K562 (cell line): ENCODE measurements at regions not wholly inside any gene's neighbourhood (a gene's known extent, or its start where the extent isn't known, plus 50 kb on each side); places are given as distances from the start of the nearest gene placed in this dataset.

ENCODE experiments used
- ATAC-seq: fragments of 200-7000 bp; cut with Tn5 transposase; 3 replicates; pipeline ENCODE4 v1.9.1; 2020; ENCODE audit warnings: moderate library complexity
- BruUV-seq: library from RNA; stranded (reverse); fragments of 400-500 nt; replicated peaks from 2 replicates; lab custom pipeline; 2021; lab: Mats Ljungman, UMichigan
- CTCF ChIA-PET: fragments of 300-600 bp; formaldehyde crosslinking; extraction: SDS; loops from one replicate; lab custom pipeline; 2021; ENCODE audit warnings: low intra/inter-chr PET ratio; lab: Yijun Ruan, JAX
- POLR2A ChIA-PET: fragments of 300-600, 350-650 bp; sonication (Branson Sonifier 250); formaldehyde crosslinking; extraction: SDS; loops from one replicate; lab custom pipeline; 2021; ENCODE audit warnings: antibody characterized with exemption, inconsistent platforms; lab: Yijun Ruan, JAX
- DNase-seq, 4 experiments: peaks; one replicate each; pipeline versions ENCODE4 v3.0.0 to v3.0.0-alpha.2; 2011 to 2018; ENCODE audit warnings: low spot score in 3 of 4, mixed read lengths in 3 of 4; ENCODE audit errors: extremely low read depth in 1 of 4
- FAIRE-seq: peaks from 2 replicates; lab custom pipeline; 2011; peaks lifted over from hg19 to GRCh38; lab: Jason Lieb, UNC
- H2AFZ ChIP-seq: 2 replicates; pipeline ENCODE4 v1.6.0; 2011; ENCODE audit warnings: low read depth, low read length, control low read depth, inconsistent platforms
- H3K27ac ChIP-seq: fragments of 200-600 bp; 3 replicates; pipeline ENCODE4 v1.8.0; 2011; ENCODE audit warnings: low read depth, mild to moderate bottlenecking, control low read depth, inconsistent platforms, low read length, moderate library complexity, mixed read lengths; ENCODE audit errors: extremely low read depth
- H3K27me3 ChIP-seq, 2 experiments: fragments of 300-600 bp in 1 of 2; 2 replicates in 1 of 2; 3 replicates in 1 of 2; pipeline versions ENCODE4 v1.6.0 to v1.8.0; 2011; ENCODE audit warnings: inconsistent platforms in 2 of 2, low read length in 2 of 2, mild to moderate bottlenecking in 1 of 2, mixed read lengths in 1 of 2, moderate library complexity in 1 of 2; ENCODE audit not compliant: control insufficient read depth in 2 of 2, insufficient read depth in 2 of 2
- H3K36me3 ChIP-seq: fragments of 300-600 bp; 3 replicates; pipeline ENCODE4 v1.8.0; 2011; ENCODE audit warnings: mild to moderate bottlenecking, low read length, inconsistent platforms; ENCODE audit not compliant: control insufficient read depth, insufficient read depth
- H3K4me1 ChIP-seq, 2 experiments: fragments of 200-600 bp in 1 of 2; replicated peaks in 1 of 2; 2 replicates in 1 of 2; 3 replicates in 1 of 2; pipeline versions ENCODE4 v1.5.1 to v1.8.0; 2011; ENCODE audit warnings: inconsistent platforms in 2 of 2, low read length in 2 of 2, mild to moderate bottlenecking in 1 of 2, mixed read lengths in 1 of 2, moderate library complexity in 1 of 2; ENCODE audit not compliant: control insufficient read depth in 2 of 2, insufficient read depth in 2 of 2
- H3K4me2 ChIP-seq: 2 replicates; pipeline ENCODE4 v1.6.1; 2011; ENCODE audit warnings: low read length, control low read depth, inconsistent platforms, mixed read lengths; ENCODE audit not compliant: insufficient read depth
- H3K4me3 ChIP-seq: fragments of 200-600 bp; sonication (generic), shearing (Covaris generic); 2 replicates; pipeline ENCODE4 v1.5.1; 2016; ENCODE audit warnings: control low read depth, inconsistent platforms
- H3K79me2 ChIP-seq: fragments of 200-600 bp; 3 replicates; pipeline ENCODE4 v1.8.0; 2011; ENCODE audit warnings: low read length, inconsistent platforms; ENCODE audit not compliant: control insufficient read depth, insufficient read depth
- H3K9ac ChIP-seq, 2 experiments: 2 replicates each; pipeline versions ENCODE4 v1.6.0 to v1.6.1; 2011; ENCODE audit warnings: low read depth in 2 of 2, low read length in 2 of 2, control low read depth in 1 of 2, inconsistent platforms in 1 of 2, mild to moderate bottlenecking in 1 of 2, mixed read lengths in 1 of 2; ENCODE audit not compliant: insufficient read depth in 1 of 2
- H3K9me1 ChIP-seq: one replicate; pipeline ENCODE4 v1.6.0; 2011; ENCODE audit warnings: inconsistent platforms, mild to moderate bottlenecking, low read length, moderate library complexity; ENCODE audit not compliant: control insufficient read depth, insufficient read depth
- H3K9me3 ChIP-seq: replicated peaks from 2 replicates; pipeline ENCODE4 v1.5.1; 2011; ENCODE audit warnings: low read depth, low read length, inconsistent platforms; ENCODE audit not compliant: control insufficient read depth, insufficient read depth
- H4K20me1 ChIP-seq: replicated peaks from 2 replicates; pipeline ENCODE4 v1.6.1; 2011; ENCODE audit warnings: low read length, inconsistent platforms, mixed read lengths; ENCODE audit not compliant: control insufficient read depth, insufficient read depth
- FOXM1 ChIP-seq, 2 experiments: fragments of 450-650 bp in 1 of 2; sonication (generic) in 1 of 2; formaldehyde crosslinking in 1 of 2; IDR thresholded peaks; 2 replicates each; pipeline versions ENCODE4 v1.6.1 to v1.9.0; 2017 to 2022; ENCODE audit warnings: low read depth in 2 of 2, mild to moderate bottlenecking in 2 of 2, missing genetic modification reagents in 1 of 2, moderate library complexity in 1 of 2
- JUNB ChIP-seq: fragments of 450-650 bp; formaldehyde crosslinking; conservative IDR thresholded peaks from 2 replicates; pipeline ENCODE4 v1.4.0; 2020; ENCODE audit warnings: mild to moderate bottlenecking
- KLF13 ChIP-seq: fragments of 450-650 bp; IDR thresholded peaks from 2 replicates; pipeline ENCODE4 v1.6.1; 2016; ENCODE audit warnings: missing genetic modification characterization, low read depth, mild to moderate bottlenecking, missing compliant biosample characterization, moderate library complexity, borderline replicate concordance
- PHF20 ChIP-seq: fragments of 450-650 bp; IDR thresholded peaks from 2 replicates; pipeline ENCODE4 v1.6.1; 2018; ENCODE audit not compliant: partially characterized antibody
- RBM25 ChIP-seq: fragments of 200-400 bp; formaldehyde crosslinking; IDR thresholded peaks from 2 replicates; pipeline ENCODE4 v1.6.1; 2018; ENCODE audit warnings: low read length, low read depth, moderate library complexity; ENCODE audit not compliant: severe bottlenecking
- TAL1 ChIP-seq: fragments of 450-650 bp; IDR thresholded peaks from 2 replicates; pipeline ENCODE4 v1.6.1; 2016; ENCODE audit warnings: mild to moderate bottlenecking
- ZNF639 ChIP-seq, 2 experiments: fragments of 200-800 bp in 1 of 2; sonication (Bioruptor generic) in 1 of 2; sonication (generic) in 1 of 2; formaldehyde crosslinking in 1 of 2; IDR thresholded peaks in 1 of 2; conservative IDR thresholded peaks in 1 of 2; 2 replicates each; pipeline versions ENCODE4 v1.5.0 to v1.6.1; 2016 to 2020; ENCODE audit warnings: missing compliant biosample characterization in 1 of 2, missing genetic modification characterization in 1 of 2, missing genetic modification reagents in 1 of 2
- ZNF75A ChIP-seq: fragments of 450-650 bp; formaldehyde crosslinking; IDR thresholded peaks from 2 replicates; pipeline ENCODE4 v1.4.0; 2020; ENCODE audit warnings: mild to moderate bottlenecking
- WGBS: fragments of 100-300 bp; shearing (Covaris generic); methylation state at CpG from one replicate; pipeline ENCODE4 v1.1.6; 2016; ENCODE audit warnings: low coverage, mixed read lengths; ENCODE audit not compliant: insufficient coverage; ENCODE audit errors: missing lambda C conversion rate; 5-methylcytosine and 5-hydroxymethylcytosine counted together
- in situ Hi-C: fragments of 300-500 bp; cut with MboI; formaldehyde crosslinking; loops from 4 replicates; pipeline ENCODE4 v1.15.0; 2018; ENCODE audit warnings: inconsistent platforms, mixed read lengths
- intact Hi-C: fragments of 100-400 bp; cut with micrococcal nuclease; formaldehyde crosslinking; loops from 2 replicates; pipeline ENCODE4 v1.14.2; 2022

DNA sequence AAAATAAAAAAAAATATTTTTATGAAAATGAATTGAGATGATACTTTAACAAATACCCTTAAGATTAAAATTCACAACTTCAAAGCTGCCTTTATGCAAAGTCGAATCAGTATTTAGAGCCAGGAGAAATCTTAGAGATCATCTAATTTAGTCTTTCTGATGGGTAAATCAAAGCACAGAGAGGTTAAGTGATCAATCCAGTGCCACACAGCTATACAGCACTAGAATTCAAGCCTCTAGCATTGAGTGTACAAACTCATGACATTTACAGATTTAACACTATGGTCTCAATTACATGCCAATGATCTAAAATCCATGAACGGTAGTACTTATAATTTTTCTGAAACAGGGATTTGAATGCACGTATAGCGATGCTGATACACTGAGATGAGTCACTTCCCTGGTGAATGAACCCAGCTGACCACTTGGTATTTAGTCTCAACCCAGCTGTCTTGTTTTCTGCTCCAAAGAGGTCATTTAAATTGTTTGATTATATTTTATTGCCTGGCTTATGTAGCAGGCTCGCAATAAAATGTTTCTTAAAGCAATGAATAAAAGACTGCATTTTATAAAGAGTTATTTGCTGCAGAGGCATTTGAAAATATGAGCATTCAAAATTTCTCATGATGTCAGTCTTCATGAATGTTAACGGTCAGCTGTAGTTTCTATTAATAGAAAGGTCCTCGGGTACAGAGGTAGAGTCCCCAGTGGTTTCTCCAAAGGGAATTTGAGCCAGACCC, 152.4 kb upstream of the PRICKLE1 start:
- in situ Hi-C loops: no loop called here
- H3K9me1 ChIP-seq: no peaks in the 10 kb centered on the region
- no peaks in the 10 kb centered on the region; the same call in 1 of the 2 replicates for H3K9me3 ChIP-seq
- intact Hi-C loops: no loop called here
- H3K79me2 ChIP-seq: no peaks in the 10 kb centered on the region
- no peak for FAIRE-seq
- no peak overlapping the region for H3K9ac ChIP-seq
- TF ChIP-seq RBM25: peak; percentile 81
- no peak for TF ChIP-seq FOXM1 (IDR thresholded peaks at IDR 0.05; ENCODE audit: low read depth)
- TF ChIP-seq FOXM1 (CRISPR knock-in tag; IDR thresholded peaks at IDR 0.05; ENCODE audit: low read depth): no peak
- TF ChIP-seq, all 486 proteins: peak for 1
- ATAC-seq (no peak), DNase-seq (no peak)
- no peak overlapping the region for H3K4me2 ChIP-seq
- BruUV-seq: no TSS peak
- H3K4me1 ChIP-seq: no peaks in the 10 kb centered on the region
- H3K27ac ChIP-seq: no peak overlapping the region
- no peak overlapping the region for H2AFZ ChIP-seq
- no peaks in the 10 kb centered on the region for H3K27me3 ChIP-seq
- POLR2A ChIA-PET: no interaction called here
- no peak overlapping the region for H3K4me3 ChIP-seq
- no peaks in the 10 kb centered on the region for H3K36me3 ChIP-seq
- H4K20me1 ChIP-seq: no peaks in the 10 kb centered on the region
- CTCF ChIA-PET: no interaction called here
- WGBS: 1% methylated on average over 7 of the region's 7 CpGs

DNA sequence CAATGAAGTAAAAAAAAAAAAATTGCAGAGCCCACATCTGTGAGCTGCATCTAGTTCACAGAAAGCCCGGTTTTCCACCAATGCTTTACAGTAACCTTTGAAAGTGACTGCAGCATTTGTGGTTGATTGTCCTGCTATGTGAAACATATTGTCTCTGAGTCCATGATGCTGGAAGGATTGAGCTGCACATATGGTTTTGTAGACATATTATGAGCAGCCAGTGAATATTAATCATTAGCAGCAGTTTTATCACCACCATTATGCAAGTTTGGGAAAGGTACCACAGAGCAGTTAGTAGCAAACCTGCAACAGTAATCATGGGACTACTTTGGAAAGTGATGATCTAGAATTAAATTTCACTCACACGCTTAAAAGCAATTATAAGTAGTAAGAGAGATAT, 151.5 kb upstream of the PRICKLE1 start:
- H3K4me1 ChIP-seq: no peaks in the 10 kb centered on the region
- DNase-seq (no peak), FAIRE-seq (no peak), ATAC-seq (no peak)
- no peak overlapping the region for H3K4me2 ChIP-seq
- H3K9me3 ChIP-seq: no peaks in the 10 kb centered on the region
- no peak overlapping the region for H2AFZ ChIP-seq
- no peak overlapping the region for H3K27ac ChIP-seq
- no peaks in the 10 kb centered on the region for H3K79me2 ChIP-seq
- no peaks in the 10 kb centered on the region for H4K20me1 ChIP-seq
- no peaks in the 10 kb centered on the region for H3K27me3 ChIP-seq
- no peak overlapping the region for H3K9ac ChIP-seq
- H3K4me3 ChIP-seq: no peak overlapping the region
- intact Hi-C loops: no loop called here
- CTCF ChIA-PET: no interaction called here
- in situ Hi-C loops: no loop called here
- H3K36me3 ChIP-seq: no peaks in the 10 kb centered on the region
- no peaks in the 10 kb centered on the region for H3K9me1 ChIP-seq
- 2% methylated on average over 2 of the region's 2 CpGs for WGBS
- BruUV-seq: no TSS peak
- TF ChIP-seq KLF13 (tag) (no peak), TAL1 (no peak), JUNB (no peak), ZNF75A (CRISPR knock-in tag) (no peak), ZNF639 (CRISPR knock-in tag; conservative IDR thresholded peaks at IDR 0.05 in 1 of 2, IDR thresholded peaks at IDR 0.05 in 1 of 2) (no peak), PHF20 (no peak)
- POLR2A ChIA-PET: no interaction called here
